Gastroesophageal sphincter (tissue), 3 donors: ENCODE measurements at regions not wholly inside any gene's neighbourhood (a gene's known extent, or its start where the extent isn't known, plus 50 kb on each side); places are given as distances from the start of the nearest gene placed in this dataset.

Experiments
- EP300 ChIP-seq: sonication (generic); formaldehyde crosslinking; IDR thresholded peaks from one replicate; pipeline ENCODE4 v1.6.1; 2017; ENCODE audit warnings: antibody characterized with exemption, mild to moderate bottlenecking
- POLR2A ChIP-seq, 2 donors: fragments of 450-650 bp; IDR thresholded peaks; one replicate each; pipeline ENCODE4 v1.6.1; 2017; ENCODE audit warnings: antibody characterized with exemption in 2 of 2, mild to moderate bottlenecking in 2 of 2, moderate library complexity in 1 of 2
- POLR2AphosphoS5 ChIP-seq: sonication (generic); formaldehyde crosslinking; IDR thresholded peaks from one replicate; pipeline ENCODE4 v1.6.1; 2017; ENCODE audit warnings: antibody characterized with exemption
- TF ChIP-seq, protein P1 (sequence below), 4 experiments: fragments of 200-600 bp in 2 of 4; fragments of 450-650 bp in 2 of 4; sonication (generic) in 1 of 4; IDR thresholded peaks; one replicate each; pipeline ENCODE4 v1.5.1; 2017 to 2019; ENCODE audit warnings: antibody characterized with exemption in 4 of 4, mild to moderate bottlenecking in 2 of 4, moderate library complexity in 2 of 4

DNA sequence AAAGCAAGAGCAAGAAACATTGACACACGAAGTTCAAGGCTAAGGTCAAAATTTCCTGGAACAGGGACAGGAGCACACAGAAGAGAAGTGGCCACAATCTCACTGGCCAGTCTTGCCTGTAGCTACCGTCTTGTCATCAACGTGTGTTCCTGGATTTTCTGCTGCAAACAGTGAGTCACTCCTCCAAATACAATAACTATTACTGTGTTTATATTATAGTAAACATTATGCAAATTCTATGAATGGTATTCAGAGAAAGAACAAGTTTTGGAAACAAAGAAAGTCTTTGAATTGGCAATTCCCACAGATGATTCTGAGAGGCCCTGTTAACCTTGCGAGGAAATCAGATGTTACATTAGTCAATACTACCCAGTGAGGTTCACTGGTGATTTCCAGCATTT is 220.5 kb downstream of the FAM43A start:
- TF ChIP-seq POLR2AphosphoS5 (no peak), EP300 (no peak), POLR2A (IDR thresholded peaks at IDR 0.05) (no peak)
- TF ChIP-seq, protein P1, sequence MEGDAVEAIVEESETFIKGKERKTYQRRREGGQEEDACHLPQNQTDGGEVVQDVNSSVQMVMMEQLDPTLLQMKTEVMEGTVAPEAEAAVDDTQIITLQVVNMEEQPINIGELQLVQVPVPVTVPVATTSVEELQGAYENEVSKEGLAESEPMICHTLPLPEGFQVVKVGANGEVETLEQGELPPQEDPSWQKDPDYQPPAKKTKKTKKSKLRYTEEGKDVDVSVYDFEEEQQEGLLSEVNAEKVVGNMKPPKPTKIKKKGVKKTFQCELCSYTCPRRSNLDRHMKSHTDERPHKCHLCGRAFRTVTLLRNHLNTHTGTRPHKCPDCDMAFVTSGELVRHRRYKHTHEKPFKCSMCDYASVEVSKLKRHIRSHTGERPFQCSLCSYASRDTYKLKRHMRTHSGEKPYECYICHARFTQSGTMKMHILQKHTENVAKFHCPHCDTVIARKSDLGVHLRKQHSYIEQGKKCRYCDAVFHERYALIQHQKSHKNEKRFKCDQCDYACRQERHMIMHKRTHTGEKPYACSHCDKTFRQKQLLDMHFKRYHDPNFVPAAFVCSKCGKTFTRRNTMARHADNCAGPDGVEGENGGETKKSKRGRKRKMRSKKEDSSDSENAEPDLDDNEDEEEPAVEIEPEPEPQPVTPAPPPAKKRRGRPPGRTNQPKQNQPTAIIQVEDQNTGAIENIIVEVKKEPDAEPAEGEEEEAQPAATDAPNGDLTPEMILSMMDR (IDR thresholded peaks at IDR 0.05), result no peak
